ENCODE measurements at regions not wholly inside any gene's neighbourhood (a gene's known extent, or its start where the extent isn't known, plus 50 kb on each side); places are given as distances from the start of the nearest gene placed in this dataset.

GRCh38 chr9:89978185-89978584 is 373.4 kb downstream of the GADD45G start:
- Histone ChIP-seq H3K4me2 (ENCODE audit: low read length) (no peak overlapping the region), H3K36me3 (ENCODE audit: insufficient read depth, low read length) (no peaks in the 10 kb centered on the region), H3K27ac (ENCODE audit: low read length) (no peak overlapping the region), H2AFZ (ENCODE audit: low read depth, low read length) (no peak overlapping the region), H3K27me3 (ENCODE audit: insufficient read depth, low read depth, low read length) (no peaks in the 10 kb centered on the region), H3K9ac (ENCODE audit: low read length) (no peak overlapping the region), H3K9me3 (ENCODE audit: low read length) (no peaks in the 10 kb centered on the region), H4K20me1 (ENCODE audit: insufficient read depth) (no peaks in the 10 kb centered on the region), H3K9me2 (ENCODE audit: insufficient read depth, low read length) (no peaks in the 10 kb centered on the region), H3K79me2 (replicated peaks; ENCODE audit: insufficient read depth, low read length) (no peaks in the 10 kb centered on the region), H3F3A (ENCODE audit: insufficient read depth, low read length, poor library complexity, severe bottlenecking) (no peaks in the 10 kb centered on the region), H3K4me3 (ENCODE audit: low read length) (no peak overlapping the region)
- TF ChIP-seq REST (IDR thresholded peaks at IDR 0.05; ENCODE audit: borderline replicate concordance) (no peak), EP300 (conservative IDR thresholded peaks at IDR 0.05; ENCODE audit: poor library complexity, severe bottlenecking) (no peak), SMC3 (conservative IDR thresholded peaks at IDR 0.05; ENCODE audit: poor library complexity) (no peak), EZH2 (IDR thresholded peaks at IDR 0.05; ENCODE audit: borderline replicate concordance, insufficient read depth, low read length, poor library complexity, severe bottlenecking) (no peak), CTCF (IDR thresholded peaks at IDR 0.05; ENCODE audit: poor library complexity, severe bottlenecking) (no peak), POLR2AphosphoS5 (IDR thresholded peaks at IDR 0.05) (no peak), RAD21 (conservative IDR thresholded peaks at IDR 0.05) (no peak), TAF1 (IDR thresholded peaks at IDR 0.05; ENCODE audit: low read depth) (no peak), MXI1 (conservative IDR thresholded peaks at IDR 0.05; ENCODE audit: poor library complexity, severe bottlenecking) (no peak)

GRCh38 chr9:89980600-89980999 is 375.8 kb downstream of the GADD45G start:
- no peak overlapping the region for H2AFZ ChIP-seq (ENCODE audit: low read depth, low read length)
- H3K36me3 ChIP-seq (ENCODE audit: insufficient read depth, low read length), result no peaks in the 10 kb centered on the region
- H3K27me3 ChIP-seq (ENCODE audit: insufficient read depth, low read depth, low read length), result no peaks in the 10 kb centered on the region
- H3K4me3 ChIP-seq (ENCODE audit: low read length), result no peak overlapping the region
- H3K9me2 ChIP-seq (ENCODE audit: insufficient read depth, low read length), result no peaks in the 10 kb centered on the region
- no peak for TF ChIP-seq POLR2AphosphoS5 (IDR thresholded peaks at IDR 0.05)
- TF ChIP-seq EP300 (conservative IDR thresholded peaks at IDR 0.05; ENCODE audit: poor library complexity, severe bottlenecking), result no peak
- TF ChIP-seq REST (IDR thresholded peaks at IDR 0.05; ENCODE audit: borderline replicate concordance), result no peak
- no peak for TF ChIP-seq CTCF (IDR thresholded peaks at IDR 0.05; ENCODE audit: poor library complexity, severe bottlenecking)
- no peak for TF ChIP-seq TAF1 (IDR thresholded peaks at IDR 0.05; ENCODE audit: low read depth)
- TF ChIP-seq MXI1 (conservative IDR thresholded peaks at IDR 0.05; ENCODE audit: poor library complexity, severe bottlenecking), result no peak
- TF ChIP-seq EZH2 (IDR thresholded peaks at IDR 0.05; ENCODE audit: borderline replicate concordance, insufficient read depth, low read length, poor library complexity, severe bottlenecking), result no peak
- peak overlapping the region; percentile 41 for H3K27ac ChIP-seq (ENCODE audit: low read length)
- H3K9me3 ChIP-seq (ENCODE audit: low read length), result no peaks in the 10 kb centered on the region
- no peak overlapping the region for H3K4me2 ChIP-seq (ENCODE audit: low read length)
- H3F3A ChIP-seq (ENCODE audit: insufficient read depth, low read length, poor library complexity, severe bottlenecking), result no peaks in the 10 kb centered on the region
- H3K79me2 ChIP-seq (replicated peaks; ENCODE audit: insufficient read depth, low read length), result no peaks in the 10 kb centered on the region
- H4K20me1 ChIP-seq (ENCODE audit: insufficient read depth), result no peaks in the 10 kb centered on the region
- no peak overlapping the region for H3K9ac ChIP-seq (ENCODE audit: low read length)
